HG03175 (cell line): ENCODE measurements at regions not wholly inside any gene's neighbourhood (a gene's known extent, or its start where the extent isn't known, plus 50 kb on each side); places are given as distances from the start of the nearest gene placed in this dataset.
"Not testable (repeated sequence)": the region's sequence is repeated elsewhere in the genome, so short reads cannot be mapped to it uniquely, and the experiment has no call there.

Experiments used
- ATAC-seq: cut with Tn5 transposase; IDR thresholded peaks from one replicate; pipeline ENCODE4 v1.9.1; 2021; ENCODE audit warnings: mild to moderate bottlenecking, moderate library complexity; ENCODE audit not compliant: unreplicated experiment

GRCh38 chr6:170087421-170087780 lies 203.5 kb downstream of the DLL1 start:
- ATAC-seq, result not testable (repeated sequence)

GRCh38 chr6:170086639-170087420 lies 204.0 kb downstream of the DLL1 start:
- no peak for ATAC-seq

- ATAC-seq, result no peak
These were observed 205.1 kb downstream of the DLL1 start for GRCh38 chr6:170085475-170086401.

GRCh38 chr6:170084166-170084730 lies 206.6 kb downstream of the DLL1 start:
- ATAC-seq, result no peak

GRCh38 chr6:170083236-170084051 lies 207.4 kb downstream of the DLL1 start:
- no peak for ATAC-seq

GRCh38 chr6:170082531-170083187 lies 208.2 kb downstream of the DLL1 start:
- no peak for ATAC-seq

- no peak for ATAC-seq
These were observed 208.8 kb downstream of the DLL1 start for GRCh38 chr6:170082067-170082466.

GRCh38 chr6:170081556-170081955 lies 209.3 kb downstream of the DLL1 start:
- no peak for ATAC-seq

- ATAC-seq, result no peak
These were observed 210.0 kb downstream of the DLL1 start for GRCh38 chr6:170080828-170081371.

- ATAC-seq, result no peak
These were observed 210.6 kb downstream of the DLL1 start for GRCh38 chr6:170080169-170080827.

- ATAC-seq, result no peak
These were observed 214.3 kb downstream of the DLL1 start for GRCh38 chr6:170076466-170077165.

GRCh38 chr6:170075659-170076223 lies 215.1 kb downstream of the DLL1 start:
- ATAC-seq, result no peak

- no peak for ATAC-seq
These were observed 216.0 kb downstream of the DLL1 start for GRCh38 chr6:170074907-170075306.

GRCh38 chr6:170074435-170074834 lies 216.4 kb downstream of the DLL1 start:
- ATAC-seq, result no peak

- ATAC-seq, result no peak
These were observed 217.0 kb downstream of the DLL1 start for GRCh38 chr6:170073846-170074245.

- no peak for ATAC-seq
These were observed 218.6 kb downstream of the DLL1 start for GRCh38 chr6:170072246-170072645.

- no peak for ATAC-seq
These were observed 221.3 kb downstream of the DLL1 start for GRCh38 chr6:170069611-170070010.

- ATAC-seq, result no peak
These were observed 222.4 kb downstream of the DLL1 start for GRCh38 chr6:170068496-170068895.
